ENCODE measurements at regions not wholly inside any gene's neighbourhood (a gene's known extent, or its start where the extent isn't known, plus 50 kb on each side); places are given as distances from the start of the nearest gene placed in this dataset.

DNA sequence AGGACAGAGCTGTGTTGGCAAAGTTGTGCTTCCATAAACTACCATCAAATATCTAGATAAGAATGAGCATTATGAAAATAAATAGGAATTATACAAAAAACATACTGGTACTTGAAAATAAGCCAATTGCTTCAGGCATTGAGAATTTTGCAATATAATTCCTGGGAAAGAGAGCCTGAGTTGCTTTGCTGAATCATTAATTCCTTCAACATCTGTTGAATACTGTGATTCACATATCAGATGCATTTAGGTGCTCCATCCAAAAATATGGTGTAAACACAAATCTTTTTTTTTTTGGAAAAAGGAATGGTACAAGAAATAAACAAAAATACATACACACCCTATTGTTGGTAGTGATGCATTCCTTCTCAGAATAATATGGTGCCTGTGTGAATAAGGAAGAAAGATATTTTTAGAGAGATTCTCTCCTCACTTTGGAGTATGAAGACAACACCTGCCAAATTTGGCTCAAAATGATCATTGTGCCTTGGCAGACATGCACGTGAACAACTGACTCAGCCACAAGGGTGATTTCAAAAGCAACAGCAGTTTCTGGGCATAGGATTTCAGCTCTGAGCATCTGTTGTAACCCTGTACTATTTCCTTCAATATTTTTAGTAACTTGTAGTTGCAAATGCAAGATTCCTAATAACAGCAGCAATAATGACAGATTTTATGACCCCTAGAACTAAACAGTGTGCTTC is 96.7 kb downstream of the CAVIN4 start:
- no peak for TF ChIP-seq CTCF (conservative IDR thresholded peaks at IDR 0.05; ENCODE audit: low read depth, low read length)
- no peak for DNase-seq (ENCODE audit: low read depth)
- no peak overlapping the region for H3K4me3 ChIP-seq (ENCODE audit: low read depth, low read length)

GRCh38 chr9:100679834-100680233 is 102.0 kb downstream of the CAVIN4 start:
- no peak overlapping the region for H3K4me3 ChIP-seq (ENCODE audit: low read depth, low read length)
- DNase-seq (ENCODE audit: low read depth), result no peak
- TF ChIP-seq CTCF (conservative IDR thresholded peaks at IDR 0.05; ENCODE audit: low read depth, low read length), result no peak

DNA sequence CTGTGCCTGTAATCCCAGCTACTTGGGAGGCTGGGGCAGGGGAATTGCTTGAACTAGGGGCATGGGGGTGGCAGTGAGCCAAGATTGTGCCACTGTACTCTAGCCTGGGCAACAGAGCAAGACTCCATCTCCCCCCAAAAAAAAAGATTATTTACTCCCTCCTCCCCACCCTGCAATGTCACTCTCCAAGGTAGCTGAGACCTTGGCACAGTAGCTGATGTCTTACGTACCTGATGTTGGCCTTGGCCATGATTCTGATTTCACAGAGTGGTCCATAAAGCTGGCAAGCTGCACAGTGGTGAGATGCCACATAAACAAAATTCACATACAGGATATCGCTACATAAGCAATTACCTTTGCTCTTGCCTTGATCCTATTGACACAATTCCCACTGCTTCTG is 108.5 kb downstream of the CAVIN4 start:
- no peak for DNase-seq (ENCODE audit: low read depth)
- no peak overlapping the region for H3K4me3 ChIP-seq (ENCODE audit: low read depth, low read length)
- TF ChIP-seq CTCF (conservative IDR thresholded peaks at IDR 0.05; ENCODE audit: low read depth, low read length), result no peak

GRCh38 chr9:100689635-100690034 is 111.8 kb downstream of the CAVIN4 start:
- no peak for DNase-seq (ENCODE audit: low read depth)
- TF ChIP-seq CTCF (conservative IDR thresholded peaks at IDR 0.05; ENCODE audit: low read depth, low read length), result no peak
- no peak overlapping the region for H3K4me3 ChIP-seq (ENCODE audit: low read depth, low read length)

DNA sequence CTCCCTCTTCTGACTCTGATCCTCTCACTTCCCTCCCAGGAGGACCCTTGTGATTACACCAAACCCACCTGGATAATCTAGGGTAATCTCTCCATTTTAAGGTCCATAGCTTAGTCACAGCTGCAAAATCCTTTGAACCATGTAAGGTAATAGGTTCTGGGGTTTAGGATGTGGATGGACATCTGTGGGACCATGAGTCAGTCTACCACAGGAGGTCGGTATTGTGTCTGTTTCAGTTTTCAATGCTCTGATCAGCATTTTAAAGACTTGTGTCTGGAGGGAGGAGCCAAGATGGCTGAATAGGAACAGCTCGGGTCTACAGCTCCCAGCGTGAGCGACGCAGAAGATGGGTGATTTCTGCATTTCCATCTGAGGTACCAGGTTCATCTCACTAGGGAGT is 112.6 kb downstream of the CAVIN4 start:
- TF ChIP-seq CTCF (conservative IDR thresholded peaks at IDR 0.05; ENCODE audit: low read depth, low read length), result no peak
- H3K4me3 ChIP-seq (ENCODE audit: low read depth, low read length), result no peak overlapping the region
- no peak for DNase-seq (ENCODE audit: low read depth)

DNA sequence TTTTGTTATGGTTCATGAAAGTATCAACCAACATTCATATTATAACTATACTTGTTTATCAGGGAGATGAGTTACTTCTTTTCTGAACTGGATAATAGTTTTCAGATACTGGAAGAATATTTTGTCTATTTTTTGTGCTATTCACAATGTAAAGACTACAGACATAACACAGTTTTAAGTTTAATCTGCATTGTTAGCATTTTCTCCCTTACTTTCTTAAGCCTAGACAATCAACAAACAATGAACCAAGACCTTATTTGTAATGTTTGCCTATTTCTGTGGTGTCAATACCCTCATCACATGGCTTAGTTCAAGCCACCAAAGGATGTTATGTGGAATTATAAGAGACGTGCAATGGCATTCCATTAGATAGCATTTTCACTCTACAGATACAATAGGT is 119.5 kb downstream of the CAVIN4 start:
- TF ChIP-seq CTCF (conservative IDR thresholded peaks at IDR 0.05; ENCODE audit: low read depth, low read length), result no peak
- H3K4me3 ChIP-seq (ENCODE audit: low read depth, low read length), result no peak overlapping the region
- DNase-seq (ENCODE audit: low read depth), result no peak

DNA sequence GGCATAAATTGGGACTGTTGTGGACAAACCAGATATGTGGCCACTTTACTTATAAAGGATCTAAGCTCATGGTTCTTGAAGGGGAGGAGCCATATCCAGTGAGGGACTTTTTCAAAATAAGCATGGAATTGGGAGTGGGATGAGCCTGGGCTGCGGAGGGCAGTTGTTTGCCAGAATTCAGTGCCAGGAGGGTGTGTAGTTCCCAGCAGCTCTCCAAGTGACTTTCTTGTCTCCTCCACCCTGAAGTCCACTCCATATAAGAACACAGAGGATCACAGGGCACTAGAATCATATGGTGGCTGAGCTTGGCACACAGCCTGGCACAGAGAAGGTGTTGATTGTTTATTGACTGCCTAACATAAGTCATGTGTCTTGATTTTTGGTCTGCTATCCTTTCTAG is 121.1 kb downstream of the CAVIN4 start:
- no peak overlapping the region for H3K4me3 ChIP-seq (ENCODE audit: low read depth, low read length)
- TF ChIP-seq CTCF (conservative IDR thresholded peaks at IDR 0.05; ENCODE audit: low read depth, low read length), result no peak
- no peak for DNase-seq (ENCODE audit: low read depth)
